HepG2 (cell line): ENCODE measurements at regions not wholly inside any gene's neighbourhood (a gene's known extent, or its start where the extent isn't known, plus 50 kb on each side); places are given as distances from the start of the nearest gene placed in this dataset.

ENCODE experiments used
- ATAC-seq: fragments of 200-7000 bp; cut with Tn5 transposase; 3 replicates; pipeline ENCODE4 v1.9.1; 2020; ENCODE audit warnings: mild to moderate bottlenecking, moderate library complexity
- BruUV-seq: library from RNA; stranded (reverse); fragments of 400-500 nt; replicated peaks from 2 replicates; lab custom pipeline; 2021; lab: Mats Ljungman, UMichigan
- CTCF ChIA-PET: fragments of 300-600 bp; formaldehyde crosslinking; extraction: SDS; loops from one replicate; lab custom pipeline; 2021; ENCODE audit warnings: low total read pairs, inconsistent platforms, low intra/inter-chr PET ratio; lab: Yijun Ruan, JAX
- POLR2A ChIA-PET: fragments of 350-600 bp; sonication (Branson Sonifier 250); formaldehyde crosslinking; loops from one replicate; lab custom pipeline; 2020; ENCODE audit warnings: antibody characterized with exemption, inconsistent platforms; lab: Yijun Ruan, JAX
- DNase-seq: peaks from one replicate; pipeline ENCODE4 v3.0.0-alpha.2; 2015; ENCODE audit warnings: low spot score
- FAIRE-seq: peaks from 3 replicates; lab custom pipeline; 2011; peaks lifted over from hg19 to GRCh38; lab: Jason Lieb, UNC
- H2AFZ ChIP-seq: one replicate; pipeline ENCODE4 v1.6.1; 2011; ENCODE audit warnings: low read length, inconsistent platforms
- H3K27ac ChIP-seq: fragments of 300-600 bp; 3 replicates; pipeline ENCODE4 v1.8.0; 2011; ENCODE audit warnings: mixed run types, mild to moderate bottlenecking, mixed read lengths, low read length, inconsistent platforms; ENCODE audit not compliant: insufficient read depth; ENCODE audit errors: extremely low read length
- H3K27me3 ChIP-seq, 2 experiments: fragments of 200-600 bp in 1 of 2; 2 replicates in 1 of 2; 3 replicates in 1 of 2; pipeline versions ENCODE4 v1.6.0 to v1.8.0; 2011; ENCODE audit warnings: low read length in 2 of 2, mild to moderate bottlenecking in 2 of 2, moderate library complexity in 2 of 2, inconsistent platforms in 1 of 2; ENCODE audit not compliant: insufficient read depth in 2 of 2, control insufficient read depth in 1 of 2
- H3K36me3 ChIP-seq, 2 experiments: fragments of 200-600 bp in 1 of 2; replicated peaks in 1 of 2; 2 replicates in 1 of 2; 3 replicates in 1 of 2; pipeline versions ENCODE4 v1.5.1 to v1.8.0; 2011; ENCODE audit warnings: low read length in 2 of 2, inconsistent platforms in 1 of 2; ENCODE audit not compliant: insufficient read depth in 2 of 2, control insufficient read depth in 1 of 2
- H3K4me1 ChIP-seq: 2 replicates; pipeline ENCODE4 v1.5.1; 2012; ENCODE audit warnings: low read length, inconsistent platforms; ENCODE audit not compliant: insufficient read depth
- H3K4me2 ChIP-seq: 2 replicates; pipeline ENCODE4 v1.6.0; 2011; ENCODE audit warnings: low read depth, low read length, inconsistent platforms
- H3K4me3 ChIP-seq, 3 experiments: fragments of 200-600 bp in 1 of 3; sonication (generic), shearing (Covaris generic) in 1 of 3; replicated peaks in 1 of 3; 2 replicates each; pipeline ENCODE4 v1.5.1; 2011 to 2016; ENCODE audit warnings: low read length in 3 of 3, inconsistent platforms in 2 of 3, low read depth in 2 of 3, mild to moderate bottlenecking in 2 of 3, control low read depth in 1 of 3, mixed read lengths in 1 of 3; ENCODE audit not compliant: insufficient read depth in 1 of 3
- H3K79me2 ChIP-seq: one replicate; pipeline ENCODE4 v1.6.1; 2011; ENCODE audit warnings: low read length, inconsistent platforms; ENCODE audit not compliant: insufficient read depth
- H3K9ac ChIP-seq: 2 replicates; pipeline ENCODE4 v1.6.0; 2011; ENCODE audit warnings: mild to moderate bottlenecking, low read depth, low read length, inconsistent platforms; ENCODE audit not compliant: insufficient read depth
- H3K9me3 ChIP-seq: 2 replicates; pipeline ENCODE4 v1.5.1; 2012; ENCODE audit warnings: mild to moderate bottlenecking, low read length
- H4K20me1 ChIP-seq: 2 replicates; pipeline ENCODE4 v1.6.0; 2011; ENCODE audit warnings: inconsistent platforms, mild to moderate bottlenecking, low read length, moderate library complexity; ENCODE audit not compliant: insufficient read depth
- DRAP1 ChIP-seq: IDR thresholded peaks from 2 replicates; pipeline ENCODE4 v1.6.1; 2016; ENCODE audit warnings: missing genetic modification reagents, missing compliant biosample characterization
- ETV6 ChIP-seq: sonication (generic); formaldehyde crosslinking; conservative IDR thresholded peaks from 2 replicates; pipeline ENCODE4 v1.4.0; 2020; ENCODE audit warnings: missing genetic modification reagents
- FOXA3 ChIP-seq: IDR thresholded peaks from 2 replicates; pipeline ENCODE4 v1.6.1; 2016; ENCODE audit warnings: missing genetic modification reagents, missing compliant biosample characterization
- FOXC1 ChIP-seq: sonication (generic); formaldehyde crosslinking; IDR thresholded peaks from 2 replicates; pipeline ENCODE4 v1.8.0; 2022; ENCODE audit warnings: mild to moderate bottlenecking, missing genetic modification reagents, borderline replicate concordance
- PPARG ChIP-seq: conservative IDR thresholded peaks from 2 replicates; pipeline ENCODE4 v1.6.1; 2016; ENCODE audit warnings: missing biosample characterization, missing genetic modification reagents
- RAD21 ChIP-seq: fragments of 450-650 bp; formaldehyde crosslinking; IDR thresholded peaks from 2 replicates; pipeline ENCODE4 v1.5.0; 2020; ENCODE audit warnings: mild to moderate bottlenecking
- SP140L ChIP-seq: sonication (generic); formaldehyde crosslinking; IDR thresholded peaks from 2 replicates; pipeline ENCODE4 v1.4.0; 2020; ENCODE audit warnings: missing genetic modification reagents, borderline replicate concordance
- TBX2 ChIP-seq: sonication (generic); formaldehyde crosslinking; IDR thresholded peaks from 2 replicates; pipeline ENCODE4 v1.5.0; 2020; ENCODE audit warnings: missing genetic modification reagents, mild to moderate bottlenecking, borderline replicate concordance
- TEAD3 ChIP-seq: optimal IDR thresholded peaks from 2 replicates; pipeline ENCODE3; 2016; ENCODE audit warnings: borderline replicate concordance
- THAP11 ChIP-seq: IDR thresholded peaks from 2 replicates; pipeline ENCODE4 v1.6.1; 2016; ENCODE audit warnings: missing biosample characterization, missing genetic modification reagents
- ZHX2 ChIP-seq, 2 experiments: sonication (generic) in 1 of 2; formaldehyde crosslinking in 1 of 2; IDR thresholded peaks; 2 replicates each; pipeline versions ENCODE4 v1.6.1 to v1.9.0; 2014 to 2022; ENCODE audit warnings: antibody characterized with exemption in 1 of 2, borderline replicate concordance in 1 of 2, inconsistent platforms in 1 of 2, low read depth in 1 of 2, missing genetic modification reagents in 1 of 2
- ZNF124 ChIP-seq: sonication (generic); formaldehyde crosslinking; IDR thresholded peaks from 2 replicates; pipeline ENCODE4 v1.4.0; 2020; ENCODE audit warnings: missing genetic modification reagents
- ZNF501 ChIP-seq: sonication (generic); formaldehyde crosslinking; IDR thresholded peaks from 2 replicates; pipeline ENCODE4 v1.5.1; 2020; ENCODE audit warnings: mild to moderate bottlenecking, moderate library complexity, missing genetic modification reagents
- ZNF589 ChIP-seq: sonication (generic); formaldehyde crosslinking; conservative IDR thresholded peaks from 2 replicates; pipeline ENCODE4 v1.8.0; 2022; ENCODE audit warnings: mild to moderate bottlenecking, moderate library complexity, missing genetic modification reagents
- ZNF703 ChIP-seq: sonication (generic); formaldehyde crosslinking; IDR thresholded peaks from 2 replicates; pipeline ENCODE4 v1.5.1; 2020; ENCODE audit warnings: missing genetic modification reagents, mild to moderate bottlenecking, moderate library complexity, borderline replicate concordance
- WGBS: methylation state at CpG from one replicate; pipeline ENCODE4 v1.1.6; 2017; ENCODE audit warnings: low lambda C conversion rate; 5-methylcytosine and 5-hydroxymethylcytosine counted together
- in situ Hi-C: cut with HindIII; loops from 2 replicates; pipeline ENCODE4 v1.10.0; 2017; ENCODE audit warnings: low pct_unique_long_range_greater_than_20kb; ENCODE audit not compliant: extremely low pct_ligation_motif_present
- intact Hi-C: fragments of 100-400 bp; cut with micrococcal nuclease; formaldehyde crosslinking; loops from one replicate; pipeline ENCODE4 v1.10.0; 2022; ENCODE audit not compliant: unreplicated experiment
- TF ChIP-seq, protein P1 (sequence below): sonication (generic); formaldehyde crosslinking; IDR thresholded peaks from 2 replicates; pipeline ENCODE4 v1.8.0; 2023; ENCODE audit warnings: mild to moderate bottlenecking, missing genetic modification reagents
- TF ChIP-seq, protein P2 (sequence below): sonication (generic); formaldehyde crosslinking; IDR thresholded peaks from 2 replicates; pipeline ENCODE4 v1.4.0; 2020; ENCODE audit warnings: missing genetic modification reagents, low read depth, mild to moderate bottlenecking, borderline replicate concordance

DNA sequence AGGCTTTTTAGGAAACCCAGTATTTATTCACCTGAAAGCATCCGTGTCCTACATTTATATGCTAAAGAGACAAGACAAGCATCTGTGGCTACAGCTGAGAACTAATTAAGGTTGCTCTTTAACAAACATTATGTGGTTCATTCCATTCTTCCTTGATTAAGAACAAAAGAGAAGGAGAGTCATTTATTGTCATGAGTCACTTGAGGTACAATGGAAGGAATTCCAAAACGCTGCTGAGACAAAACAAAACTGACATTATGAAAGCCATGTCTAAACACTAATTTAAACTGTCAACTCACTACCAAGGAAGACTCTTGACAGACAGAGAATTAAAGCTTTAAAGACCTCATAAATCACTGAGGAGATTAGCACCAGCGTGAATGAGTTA is 214.4 kb downstream of the BMP4 start:
- in situ Hi-C loops = no loop called here
- no peaks in the 10 kb centered on the region for H3K79me2 ChIP-seq
- ChIA-PET POLR2A (no interaction called here), CTCF (no interaction called here)
- no peak for DNase-seq
- no peaks in the 10 kb centered on the region for H3K36me3 ChIP-seq
- no peak overlapping the region for H3K9ac ChIP-seq
- H3K4me2 ChIP-seq = no peak overlapping the region
- 91% methylated on average over 3 of the region's 3 CpGs for WGBS
- BruUV-seq = no TSS peak
- H3K4me1 ChIP-seq = peaks cover 14% of the 10 kb centered on the region
- TF ChIP-seq FOXA3 (CRISPR knock-in tag) (no peak), TEAD3 (CRISPR knock-in tag) (no peak), ETV6 (CRISPR knock-in tag) (no peak), THAP11 (CRISPR knock-in tag) (no peak), RAD21 (no peak), ZNF703 (CRISPR knock-in tag) (no peak), DRAP1 (no peak), TBX2 (no peak), ZNF589 (CRISPR knock-in tag) (no peak), SP140L (CRISPR knock-in tag) (no peak), FOXC1 (CRISPR knock-in tag) (no peak), ZNF124 (CRISPR knock-in tag) (no peak), PPARG (CRISPR knock-in tag) (no peak), ZNF501 (CRISPR knock-in tag) (no peak), ZHX2 (IDR thresholded peaks at IDR 0.05; ENCODE audit: low read depth) (no peak), ZHX2 (CRISPR knock-in tag; IDR thresholded peaks at IDR 0.05; ENCODE audit: borderline replicate concordance) (no peak)
- TF ChIP-seq, protein P1, sequence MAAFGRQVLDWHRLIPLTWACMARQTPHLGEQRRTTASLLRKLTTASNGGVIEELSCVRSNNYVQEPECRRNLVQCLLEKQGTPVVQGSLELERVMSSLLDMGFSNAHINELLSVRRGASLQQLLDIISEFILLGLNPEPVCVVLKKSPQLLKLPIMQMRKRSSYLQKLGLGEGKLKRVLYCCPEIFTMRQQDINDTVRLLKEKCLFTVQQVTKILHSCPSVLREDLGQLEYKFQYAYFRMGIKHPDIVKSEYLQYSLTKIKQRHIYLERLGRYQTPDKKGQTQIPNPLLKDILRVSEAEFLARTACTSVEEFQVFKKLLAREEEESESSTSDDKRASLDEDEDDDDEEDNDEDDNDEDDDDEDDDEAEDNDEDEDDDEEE (CRISPR knock-in tag) = no peak
- TF ChIP-seq, protein P2, sequence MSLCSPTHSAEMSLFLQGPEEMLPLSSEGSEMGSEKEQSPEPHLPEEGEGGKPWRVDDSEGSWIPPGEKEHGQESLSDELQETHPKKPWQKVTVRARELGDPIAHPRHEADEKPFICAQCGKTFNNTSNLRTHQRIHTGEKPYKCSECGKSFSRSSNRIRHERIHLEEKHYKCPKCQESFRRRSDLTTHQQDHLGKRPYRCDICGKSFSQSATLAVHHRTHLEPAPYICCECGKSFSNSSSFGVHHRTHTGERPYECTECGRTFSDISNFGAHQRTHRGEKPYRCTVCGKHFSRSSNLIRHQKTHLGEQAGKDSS (CRISPR knock-in tag) = no peak
- no peaks in the 10 kb centered on the region for H3K9me3 ChIP-seq
- no peak overlapping the region for H3K27ac ChIP-seq
- ATAC-seq = no peak
- no peaks in the 10 kb centered on the region for H3K27me3 ChIP-seq
- H3K4me3 ChIP-seq = no peak overlapping the region
- intact Hi-C loops = no loop called here
- no peaks in the 10 kb centered on the region for H4K20me1 ChIP-seq
- H2AFZ ChIP-seq = no peak overlapping the region
- no peak for FAIRE-seq
